H9 (cell line): ENCODE measurements at regions not wholly inside any gene's neighbourhood (a gene's known extent, or its start where the extent isn't known, plus 50 kb on each side); places are given as distances from the start of the nearest gene placed in this dataset.

ENCODE experiments used
- DNase-seq: peaks from one replicate; pipeline ENCODE4 v3.0.0-alpha.2; 2017
- H2AFZ ChIP-seq: one replicate; pipeline ENCODE4 v1.6.1; 2013; ENCODE audit warnings: mild to moderate bottlenecking, low read length, control low read depth, moderate library complexity
- H2AK5ac ChIP-seq: 2 replicates; pipeline ENCODE4 v1.6.1; 2013; ENCODE audit warnings: low read length, control low read depth, mixed read lengths; ENCODE audit not compliant: insufficient read length
- H2BK120ac ChIP-seq: one replicate; pipeline ENCODE4 v1.6.1; 2013; ENCODE audit warnings: low read depth, mild to moderate bottlenecking, low read length, control low read depth, inconsistent platforms; ENCODE audit not compliant: poor library complexity, severe bottlenecking
- H2BK12ac ChIP-seq: 2 replicates; pipeline ENCODE4 v1.6.1; 2013; ENCODE audit warnings: low read length, control low read depth, mixed read lengths, low read depth; ENCODE audit not compliant: insufficient read length
- H2BK15ac ChIP-seq: 2 replicates; pipeline ENCODE4 v1.6.1; 2013; ENCODE audit warnings: low read depth, low read length, control low read depth
- H2BK20ac ChIP-seq: one replicate; pipeline ENCODE4 v1.6.1; 2013; ENCODE audit warnings: low read depth, mild to moderate bottlenecking, low read length, control low read depth, inconsistent platforms; ENCODE audit not compliant: poor library complexity, severe bottlenecking
- H2BK5ac ChIP-seq: 2 replicates; pipeline ENCODE4 v1.6.1; 2013; ENCODE audit warnings: low read length, control low read depth, mixed read lengths; ENCODE audit not compliant: insufficient read length
- H3K14ac ChIP-seq: 2 replicates; pipeline ENCODE4 v1.6.1; 2013; ENCODE audit warnings: low read length, control low read depth; ENCODE audit not compliant: insufficient read depth
- H3K18ac ChIP-seq: 2 replicates; pipeline ENCODE4 v1.6.1; 2013; ENCODE audit warnings: low read depth, mild to moderate bottlenecking, mixed read lengths, low read length, control low read depth; ENCODE audit not compliant: insufficient read length
- H3K23ac ChIP-seq: 2 replicates; pipeline ENCODE4 v1.6.1; 2013; ENCODE audit warnings: low read length, control low read depth, mixed read lengths, low read depth; ENCODE audit not compliant: insufficient read length
- H3K23me2 ChIP-seq: 2 replicates; pipeline ENCODE4 v1.6.1; 2013; ENCODE audit warnings: low read depth, mild to moderate bottlenecking, mixed read lengths, low read length, control low read depth; ENCODE audit not compliant: insufficient read length, poor library complexity, severe bottlenecking
- H3K27ac ChIP-seq: 2 replicates; pipeline ENCODE4 v1.5.1; 2013; ENCODE audit warnings: low read length, control low read depth, mixed read lengths, low read depth; ENCODE audit not compliant: insufficient read length
- H3K27me3 ChIP-seq: 2 replicates; pipeline ENCODE4 v1.6.1; 2013; ENCODE audit warnings: low read length, control low read depth, inconsistent platforms; ENCODE audit not compliant: insufficient read depth
- H3K4ac ChIP-seq: 2 replicates; pipeline ENCODE4 v1.6.1; 2013; ENCODE audit warnings: low read depth, mild to moderate bottlenecking, control low read depth, inconsistent platforms, low read length, moderate library complexity
- H3K4me1 ChIP-seq: 2 replicates; pipeline ENCODE4 v1.6.1; 2013; ENCODE audit warnings: low read length, control low read depth, inconsistent platforms; ENCODE audit not compliant: insufficient read depth
- H3K4me2 ChIP-seq: 2 replicates; pipeline ENCODE4 v1.6.1; 2013; ENCODE audit warnings: low read length, control low read depth, mixed read lengths; ENCODE audit not compliant: insufficient read length, insufficient read depth
- H3K56ac ChIP-seq: 2 replicates; pipeline ENCODE4 v1.6.1; 2013; ENCODE audit warnings: low read depth, mild to moderate bottlenecking, mixed read lengths, low read length, control low read depth; ENCODE audit not compliant: insufficient read length
- H3K79me1 ChIP-seq: 2 replicates; pipeline ENCODE4 v1.6.1; 2013; ENCODE audit warnings: low read depth, mild to moderate bottlenecking, moderate library complexity, low read length, control low read depth, inconsistent platforms; ENCODE audit not compliant: insufficient read depth, poor library complexity, severe bottlenecking
- H3K79me2 ChIP-seq: 2 replicates; pipeline ENCODE4 v1.6.1; 2013; ENCODE audit warnings: low read length, control low read depth, inconsistent platforms; ENCODE audit not compliant: insufficient read depth
- H3K9ac ChIP-seq: 2 replicates; pipeline ENCODE4 v1.6.1; 2013; ENCODE audit warnings: low read length, control low read depth, mixed read lengths; ENCODE audit not compliant: insufficient read length; ENCODE audit errors: extremely low read depth
- H3K9me3 ChIP-seq: one replicate; pipeline ENCODE4 v1.6.1; 2013; ENCODE audit warnings: low read depth, low read length, inconsistent platforms; ENCODE audit not compliant: control insufficient read depth
- H3T11ph ChIP-seq: one replicate; pipeline ENCODE4 v1.6.1; 2013; ENCODE audit warnings: mild to moderate bottlenecking, low read length, control low read depth, inconsistent platforms
- H4K20me1 ChIP-seq: one replicate; pipeline ENCODE4 v1.6.1; 2013; ENCODE audit not compliant: control insufficient read depth, insufficient read length, insufficient read depth
- H4K5ac ChIP-seq: 2 replicates; pipeline ENCODE4 v1.6.1; 2013; ENCODE audit warnings: low read depth, mild to moderate bottlenecking, mixed read lengths, low read length, control low read depth; ENCODE audit not compliant: insufficient read length
- H4K8ac ChIP-seq: replicated peaks from 2 replicates; pipeline ENCODE4 v1.6.1; 2013; ENCODE audit warnings: low read length, control low read depth, mixed read lengths, low read depth; ENCODE audit not compliant: insufficient read length
- H4K91ac ChIP-seq: 2 replicates; pipeline ENCODE4 v1.6.1; 2013; ENCODE audit warnings: low read depth, mild to moderate bottlenecking, moderate library complexity, mixed read lengths, low read length, control low read depth; ENCODE audit not compliant: insufficient read length
- H3K27ac Mint-ChIP-seq, 3 experiments: 2 replicates in 2 of 3; 3 replicates in 1 of 3; pipeline ENCODE4 v1.8.0; 2020 to 2021; ENCODE audit warnings: mixed read lengths in 3 of 3, mild to moderate bottlenecking in 1 of 3, moderate library complexity in 1 of 3
- H3K27me3 Mint-ChIP-seq: 2 replicates; pipeline ENCODE4 v1.8.0; 2021; ENCODE audit warnings: low read depth, mild to moderate bottlenecking, moderate library complexity, mixed read lengths
- H3K36me3 Mint-ChIP-seq, 3 experiments: 2 replicates in 2 of 3; 3 replicates in 1 of 3; pipeline ENCODE4 v1.8.0; 2020 to 2021; ENCODE audit warnings: low read depth in 3 of 3, mixed read lengths in 3 of 3; ENCODE audit not compliant: insufficient read depth in 1 of 3
- H3K4me1 Mint-ChIP-seq, 2 experiments: 2 replicates each; pipeline ENCODE4 v1.8.0; 2020; ENCODE audit warnings: mixed read lengths in 2 of 2
- H3K4me3 Mint-ChIP-seq, 2 experiments: 2 replicates in 1 of 2; 3 replicates in 1 of 2; pipeline ENCODE4 v1.8.0; 2020 to 2021; ENCODE audit warnings: mild to moderate bottlenecking in 2 of 2, mixed read lengths in 2 of 2, moderate library complexity in 1 of 2
- H3K9me3 Mint-ChIP-seq, 2 experiments: 2 replicates in 1 of 2; 3 replicates in 1 of 2; pipeline ENCODE4 v1.8.0; 2020; ENCODE audit warnings: mild to moderate bottlenecking in 2 of 2, mixed read lengths in 2 of 2, moderate library complexity in 1 of 2
- CTCF ChIP-seq: fragments of 200-600 bp; sonication (generic); conservative IDR thresholded peaks from 3 replicates; pipeline ENCODE4 v1.8.0; 2021; ENCODE audit warnings: antibody characterized with exemption, mild to moderate bottlenecking
- WGBS: extraction: QIAGEN DNeasy Blood & Tissue Kit; methylation state at CpG from one replicate; pipeline ENCODE4 v1.1.7; 2013; ENCODE audit warnings: missing lambda C conversion rate, low lambda C conversion rate, mixed read lengths; ENCODE audit not compliant: insufficient read length; ENCODE audit errors: extremely low coverage; 5-methylcytosine and 5-hydroxymethylcytosine counted together

GRCh38 chr1:147852706-147853225 is 49.8 kb upstream of the GJA8 start:
- no peak overlapping the region for H3K4ac ChIP-seq
- H2AK5ac ChIP-seq: no peak overlapping the region
- no peak overlapping the region for H3K4me3 Mint-ChIP-seq
- no peak overlapping the region for H3K27ac ChIP-seq
- no peaks in the 10 kb centered on the region for H3K79me2 ChIP-seq
- no peak overlapping the region for H4K5ac ChIP-seq
- no peak overlapping the region for H3K14ac ChIP-seq
- H3K27ac Mint-ChIP-seq: no peak overlapping the region
- H3K9me3 ChIP-seq: no peaks in the 10 kb centered on the region
- H3K18ac ChIP-seq: no peak overlapping the region
- no peak overlapping the region for H2BK120ac ChIP-seq
- H2BK5ac ChIP-seq: no peak overlapping the region
- peaks cover 0 to 12% (median 0%) of the 10 kb centered on the region in 3 experiments; a peak in 2 of 7 replicates for H3K36me3 Mint-ChIP-seq
- no peak for DNase-seq
- peaks cover 5% of the 10 kb centered on the region for H3K27me3 Mint-ChIP-seq
- H3K9me3 Mint-ChIP-seq: peaks cover 3 to 4% of the 10 kb centered on the region in 2 experiments; a peak in 4 of 5 replicates
- H3K23ac ChIP-seq: no peak overlapping the region
- no CpG with 5 or more reads among the region's 1 CpG for WGBS
- peaks cover 24 to 28% of the 10 kb centered on the region in 2 experiments for H3K4me1 Mint-ChIP-seq
- no peaks in the 10 kb centered on the region for H3K79me1 ChIP-seq
- no peak overlapping the region for H4K8ac ChIP-seq
- TF ChIP-seq CTCF: no peak
- H4K91ac ChIP-seq: no peak overlapping the region
- H2BK20ac ChIP-seq: no peak overlapping the region
- H3K27me3 ChIP-seq: no peaks in the 10 kb centered on the region
- no peak overlapping the region for H3K56ac ChIP-seq
- no peak overlapping the region for H2AFZ ChIP-seq
- no peaks in the 10 kb centered on the region for H4K20me1 ChIP-seq
- H3K4me1 ChIP-seq: peaks cover 10% of the 10 kb centered on the region
- H3K9ac ChIP-seq: no peak overlapping the region
- H3T11ph ChIP-seq: no peak overlapping the region
- no peak overlapping the region for H2BK15ac ChIP-seq
- H3K4me2 ChIP-seq: no peak overlapping the region
- no peaks in the 10 kb centered on the region for H3K23me2 ChIP-seq
- H2BK12ac ChIP-seq: no peak overlapping the region
